ENCODE measurements at regions not wholly inside any gene's neighbourhood (a gene's known extent, or its start where the extent isn't known, plus 50 kb on each side); places are given as distances from the start of the nearest gene placed in this dataset.

DNA sequence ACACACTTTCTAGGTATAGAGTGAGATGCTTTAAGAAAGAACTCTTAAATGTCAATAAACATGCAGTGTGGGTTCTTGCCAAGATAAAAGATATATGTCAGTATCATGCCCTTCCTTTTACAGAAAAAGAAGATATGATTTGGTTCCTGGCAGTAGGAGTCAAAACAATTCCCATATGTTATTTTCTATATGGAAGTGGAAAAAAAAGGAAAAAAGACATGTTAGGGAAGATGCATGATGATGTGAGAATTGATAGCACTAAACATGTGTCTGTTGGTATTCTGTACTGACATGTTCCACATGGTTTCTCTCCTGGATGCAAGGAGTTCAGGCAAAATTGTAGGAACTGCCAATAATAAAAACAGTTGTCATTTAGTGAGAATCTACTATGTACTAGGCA, 318.8 kb upstream of the DACH1 start:
- H3K9me3 ChIP-seq (ENCODE audit: low read length): no peaks in the 10 kb centered on the region
- CTCF ChIA-PET (ENCODE audit: low intra/inter-chr PET ratio, low total read pairs): no interaction called here
- POLR2A ChIA-PET: no interaction called here
- H2AFZ ChIP-seq (ENCODE audit: low read length): no peak overlapping the region
- TF ChIP-seq GATA4 (IDR thresholded peaks at IDR 0.05; ENCODE audit: borderline replicate concordance, low read depth): no peak
- no peak for TF ChIP-seq ATRX (CRISPR knock-in tag; IDR thresholded peaks at IDR 0.05; ENCODE audit: borderline replicate concordance)
- no peak for TF ChIP-seq ZNF260 (CRISPR knock-in tag; IDR thresholded peaks at IDR 0.05; ENCODE audit: borderline replicate concordance, low read depth)
- TF ChIP-seq ZNF782 (CRISPR knock-in tag; IDR thresholded peaks at IDR 0.05; ENCODE audit: borderline replicate concordance): no peak
- no peak for TF ChIP-seq KLF16 (CRISPR knock-in tag; IDR thresholded peaks at IDR 0.05)
- no peak for TF ChIP-seq ZMYM4 (CRISPR knock-in tag; IDR thresholded peaks at IDR 0.05)
- TF ChIP-seq REPIN1 (CRISPR knock-in tag; IDR thresholded peaks at IDR 0.05; ENCODE audit: borderline replicate concordance, low read depth): no peak
- TF ChIP-seq LBX2 (CRISPR knock-in tag; IDR thresholded peaks at IDR 0.05; ENCODE audit: borderline replicate concordance): no peak
- TF ChIP-seq ZNF75D (CRISPR knock-in tag; IDR thresholded peaks at IDR 0.05; ENCODE audit: borderline replicate concordance): no peak
- no peak for TF ChIP-seq ZNF468 (CRISPR knock-in tag; IDR thresholded peaks at IDR 0.05)
- TF ChIP-seq MAFG (CRISPR knock-in tag; IDR thresholded peaks at IDR 0.05): no peak
- TF ChIP-seq ZNF775 (CRISPR knock-in tag; IDR thresholded peaks at IDR 0.05; ENCODE audit: borderline replicate concordance): no peak
- no peak for TF ChIP-seq PAWR (CRISPR knock-in tag; IDR thresholded peaks at IDR 0.05; ENCODE audit: borderline replicate concordance)
- no peak for TF ChIP-seq NAIF1 (CRISPR knock-in tag; IDR thresholded peaks at IDR 0.05; ENCODE audit: borderline replicate concordance)
- no peak for TF ChIP-seq TERF1 (CRISPR knock-in tag; IDR thresholded peaks at IDR 0.05)
- no peak for TF ChIP-seq JUNB (CRISPR knock-in tag; IDR thresholded peaks at IDR 0.05; ENCODE audit: borderline replicate concordance)
- TF ChIP-seq KMT2B (CRISPR knock-in tag; IDR thresholded peaks at IDR 0.05): no peak
- TF ChIP-seq, protein P1, sequence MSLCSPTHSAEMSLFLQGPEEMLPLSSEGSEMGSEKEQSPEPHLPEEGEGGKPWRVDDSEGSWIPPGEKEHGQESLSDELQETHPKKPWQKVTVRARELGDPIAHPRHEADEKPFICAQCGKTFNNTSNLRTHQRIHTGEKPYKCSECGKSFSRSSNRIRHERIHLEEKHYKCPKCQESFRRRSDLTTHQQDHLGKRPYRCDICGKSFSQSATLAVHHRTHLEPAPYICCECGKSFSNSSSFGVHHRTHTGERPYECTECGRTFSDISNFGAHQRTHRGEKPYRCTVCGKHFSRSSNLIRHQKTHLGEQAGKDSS (CRISPR knock-in tag; IDR thresholded peaks at IDR 0.05; ENCODE audit: borderline replicate concordance, low read depth): no peak
- TF ChIP-seq ZFP62 (CRISPR knock-in tag; IDR thresholded peaks at IDR 0.05): no peak
- no peak for TF ChIP-seq KDM3A (CRISPR knock-in tag; IDR thresholded peaks at IDR 0.05; ENCODE audit: low read depth)
- in situ Hi-C loops (cut with HindIII; ENCODE audit: extremely low pct_ligation_motif_present, low pct_unique_long_range_greater_than_20kb) (no loop called here), intact Hi-C loops (cut with micrococcal nuclease; ENCODE audit: unreplicated experiment) (no loop called here)
- H3K4me1 ChIP-seq (ENCODE audit: insufficient read depth, low read length): no peaks in the 10 kb centered on the region
- no peaks in the 10 kb centered on the region for H3K36me3 ChIP-seq (replicated peaks in 1 of 2; ENCODE audit: control insufficient read depth in 1 of 2, insufficient read depth in 2 of 2, low read length in 2 of 2)
- FAIRE-seq (no peak), DNase-seq (ENCODE audit: low spot score) (no peak), ATAC-seq (no peak)
- H3K79me2 ChIP-seq (ENCODE audit: insufficient read depth, low read length): no peaks in the 10 kb centered on the region
- H3K4me2 ChIP-seq (ENCODE audit: low read depth, low read length): no peak overlapping the region
- no peaks in the 10 kb centered on the region for H3K27me3 ChIP-seq (ENCODE audit: control insufficient read depth in 1 of 2, insufficient read depth in 2 of 2, low read length in 2 of 2)
- no peak overlapping the region for H3K4me3 ChIP-seq (replicated peaks in 1 of 3; ENCODE audit: insufficient read depth in 1 of 3, low read depth in 2 of 3, low read length in 3 of 3)
- no peak overlapping the region for H3K9ac ChIP-seq (ENCODE audit: insufficient read depth, low read depth, low read length)
- no peaks in the 10 kb centered on the region for H4K20me1 ChIP-seq (ENCODE audit: insufficient read depth, low read length)
- no TSS peak for BruUV-seq (replicated peaks)
- H3K27ac ChIP-seq (ENCODE audit: extremely low read length, insufficient read depth, low read length): no peak overlapping the region
